Thoracic aorta (tissue), 2 donors: ENCODE measurements at regions not wholly inside any gene's neighbourhood (a gene's known extent, or its start where the extent isn't known, plus 50 kb on each side); places are given as distances from the start of the nearest gene placed in this dataset.

Experiments used
- ATAC-seq: fragments of 150-250 bp; one replicate; pipeline ENCODE4 v1.8.0; 2017; ENCODE audit warnings: low read depth; ENCODE audit not compliant: insufficient number of reproducible peaks, low FRiP score
- DNase-seq: peaks from one replicate; pipeline ENCODE4 v3.0.0-alpha.2; 2020; ENCODE audit warnings: low spot score
- H3K27ac ChIP-seq, 2 donors: fragments of 200-600 bp; sonication (generic); 1 replicate in 1 of 2; 2 replicates in 1 of 2; pipeline ENCODE4 v1.5.1; 2016; ENCODE audit warnings: mild to moderate bottlenecking in 2 of 2, moderate library complexity in 2 of 2
- H3K27me3 ChIP-seq: fragments of 200-600 bp; sonication (generic); replicated peaks from 2 replicates; pipeline ENCODE4 v1.6.0; 2016; ENCODE audit warnings: mild to moderate bottlenecking; ENCODE audit not compliant: insufficient read depth
- H3K36me3 ChIP-seq: fragments of 200-600 bp; sonication (generic); one replicate; pipeline ENCODE4 v1.5.1; 2016
- H3K4me1 ChIP-seq, 2 donors: fragments of 200-600 bp; sonication (generic); 1 replicate in 1 of 2; 2 replicates in 1 of 2; pipeline versions ENCODE4 v1.5.1 to v1.6.0; 2016; ENCODE audit warnings: low read depth in 2 of 2, mild to moderate bottlenecking in 1 of 2; ENCODE audit not compliant: control insufficient read depth in 1 of 2
- H3K4me3 ChIP-seq: fragments of 200-600 bp; sonication (generic); 2 replicates; pipeline ENCODE4 v1.5.1; 2016; ENCODE audit warnings: mild to moderate bottlenecking
- H3K9me3 ChIP-seq: fragments of 200-600 bp; sonication (generic); 2 replicates; pipeline ENCODE4 v1.5.1; 2016
- CTCF ChIP-seq: fragments of 200-600 bp; sonication (generic); IDR thresholded peaks from one replicate; pipeline ENCODE4 v1.5.1; 2019; ENCODE audit warnings: antibody characterized with exemption

GRCh38 chr20:48352042-48352441 is 475.8 kb downstream of the PREX1 start:
- TF ChIP-seq CTCF: no peak
- no peak for ATAC-seq

GRCh38 chr20:48350313-48350988 is 477.3 kb downstream of the PREX1 start:
- no peak overlapping the region for H3K27ac ChIP-seq
- ATAC-seq (no peak), DNase-seq (no peak)
- H3K4me3 ChIP-seq: no peak overlapping the region
- no peaks in the 10 kb centered on the region for H3K4me1 ChIP-seq
- no peaks in the 10 kb centered on the region for H3K27me3 ChIP-seq
- no peak for TF ChIP-seq CTCF
- H3K9me3 ChIP-seq: peaks cover 5% of the 10 kb centered on the region
- H3K36me3 ChIP-seq: no peaks in the 10 kb centered on the region

More at GRCh38 chr20:48352042-48352441, 475.8 kb downstream of the PREX1 start:
- no peaks in the 10 kb centered on the region for H3K36me3 ChIP-seq
- peaks cover 5% of the 10 kb centered on the region for H3K9me3 ChIP-seq
- no peaks in the 10 kb centered on the region for H3K4me1 ChIP-seq
- H3K4me3 ChIP-seq: no peak overlapping the region
- no peak for DNase-seq
- no peaks in the 10 kb centered on the region for H3K27me3 ChIP-seq
- no peak overlapping the region for H3K27ac ChIP-seq

GRCh38 chr20:48349656-48350055 is 478.1 kb downstream of the PREX1 start:
- Histone ChIP-seq H3K27ac (no peak overlapping the region), H3K9me3 (peaks cover 5% of the 10 kb centered on the region), H3K4me3 (no peak overlapping the region), H3K27me3 (no peaks in the 10 kb centered on the region), H3K36me3 (no peaks in the 10 kb centered on the region), H3K4me1 (no peaks in the 10 kb centered on the region)
- TF ChIP-seq CTCF: no peak
- no peak for ATAC-seq
- no peak for DNase-seq

- ATAC-seq: no peak
- DNase-seq: no peak
- Histone ChIP-seq H3K4me1 (no peaks in the 10 kb centered on the region), H3K27ac (no peak overlapping the region), H3K9me3 (no peaks in the 10 kb centered on the region), H3K4me3 (no peak overlapping the region), H3K27me3 (no peaks in the 10 kb centered on the region), H3K36me3 (no peaks in the 10 kb centered on the region)
- TF ChIP-seq CTCF: no peak
Observed at GRCh38 chr20:48348022-48348421, 479.8 kb downstream of the PREX1 start.

- no peaks in the 10 kb centered on the region for H3K27me3 ChIP-seq
- H3K27ac ChIP-seq: no peak overlapping the region
- H3K4me3 ChIP-seq: no peak overlapping the region
- H3K9me3 ChIP-seq: no peaks in the 10 kb centered on the region
- no peaks in the 10 kb centered on the region for H3K36me3 ChIP-seq
- no peak for ATAC-seq
- TF ChIP-seq CTCF: no peak
- DNase-seq: no peak
- peaks cover 5 to 11% of the 10 kb centered on the region in 2 donors for H3K4me1 ChIP-seq
Observed at GRCh38 chr20:48342822-48343513, 484.8 kb downstream of the PREX1 start.
